Ammon's horn (tissue), 1 donor: ENCODE measurements at regions not wholly inside any gene's neighbourhood (a gene's known extent, or its start where the extent isn't known, plus 50 kb on each side); places are given as distances from the start of the nearest gene placed in this dataset.

Experiments
- DNase-seq: peaks from one replicate; pipeline ENCODE4 v3.0.0-alpha.2; 2016; ENCODE audit warnings: low spot score

DNA sequence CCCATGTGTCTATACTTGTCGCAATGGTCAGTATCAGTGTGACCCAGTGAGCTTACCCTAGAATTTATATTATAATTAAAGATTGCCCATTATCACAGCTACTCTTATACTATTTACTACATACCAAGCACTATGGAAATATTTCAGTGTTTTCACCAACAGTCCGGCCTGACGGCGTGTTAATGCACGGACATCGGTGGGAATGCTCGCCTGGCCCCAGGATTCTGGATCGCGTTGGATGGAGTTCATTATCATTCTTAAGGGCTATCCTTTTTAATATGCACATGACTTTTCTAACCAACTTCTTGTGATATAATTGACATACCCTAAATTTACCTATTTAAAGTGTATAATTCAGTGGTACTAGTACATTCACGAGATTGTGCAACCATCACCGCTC, 51.8 kb upstream of the AFDN start:
- DNase-seq = no peak

DNA sequence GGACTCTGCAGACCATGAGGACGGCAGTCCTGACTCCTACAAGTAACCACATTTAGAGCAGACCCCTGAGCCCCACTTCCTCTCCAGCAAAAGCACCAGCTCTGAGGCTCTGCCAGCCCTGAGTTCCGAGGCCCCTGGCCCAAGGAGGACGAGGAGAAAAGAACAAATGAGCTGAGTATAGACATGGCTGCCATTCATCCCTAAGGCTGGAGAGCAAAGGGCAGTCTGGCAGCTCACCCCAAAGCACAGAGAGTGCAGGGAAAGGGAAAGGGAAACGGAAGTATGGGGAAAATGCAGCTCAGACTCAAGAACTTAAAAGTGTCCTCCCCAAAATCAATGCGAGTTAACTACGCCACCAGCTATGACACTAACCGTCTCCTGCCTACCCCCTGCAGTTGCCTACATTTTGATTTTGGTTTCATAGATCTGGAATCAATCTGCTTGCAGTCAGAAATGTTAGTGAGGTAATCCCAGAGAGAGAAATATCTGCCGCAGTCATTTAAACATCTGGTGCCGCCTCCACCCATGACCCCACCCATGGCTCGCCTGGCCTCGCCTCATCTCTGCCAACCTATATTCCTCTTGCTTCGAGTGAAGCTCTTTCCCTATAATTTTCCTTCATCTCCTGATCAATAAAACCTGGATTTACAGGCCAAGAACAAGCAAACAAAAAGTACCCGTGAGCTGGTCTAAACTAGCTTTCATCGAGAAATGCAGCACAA, 49.6 kb upstream of the AFDN start:
- DNase-seq = no peak
